GM21825 (cell line): ENCODE measurements at regions not wholly inside any gene's neighbourhood (a gene's known extent, or its start where the extent isn't known, plus 50 kb on each side); places are given as distances from the start of the nearest gene placed in this dataset.

ENCODE experiments used
- ATAC-seq: cut with Tn5 transposase; IDR thresholded peaks from one replicate; pipeline ENCODE4 v1.9.1; 2021; ENCODE audit warnings: mild to moderate bottlenecking, moderate library complexity; ENCODE audit not compliant: unreplicated experiment

DNA sequence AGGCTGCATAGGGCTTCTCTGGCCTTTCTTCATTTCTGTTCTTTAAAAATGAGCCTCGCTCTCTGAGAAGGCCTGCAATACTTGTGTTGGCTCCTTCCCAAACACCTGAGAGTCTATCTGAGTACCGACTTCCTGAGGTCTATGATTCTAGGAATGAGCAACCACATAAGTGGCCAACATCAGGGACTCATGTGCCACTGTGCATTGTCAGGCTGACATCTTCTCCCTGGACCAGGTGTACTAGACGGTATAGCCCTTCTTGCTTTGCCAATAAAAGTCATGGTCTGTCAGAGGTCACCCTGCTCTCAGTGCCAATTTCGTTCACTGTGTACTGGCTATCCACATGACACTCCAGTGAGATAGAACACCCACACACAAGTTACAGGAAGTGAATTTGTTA, 67.4 kb upstream of the EPHA5 start:
- ATAC-seq: no peak

DNA sequence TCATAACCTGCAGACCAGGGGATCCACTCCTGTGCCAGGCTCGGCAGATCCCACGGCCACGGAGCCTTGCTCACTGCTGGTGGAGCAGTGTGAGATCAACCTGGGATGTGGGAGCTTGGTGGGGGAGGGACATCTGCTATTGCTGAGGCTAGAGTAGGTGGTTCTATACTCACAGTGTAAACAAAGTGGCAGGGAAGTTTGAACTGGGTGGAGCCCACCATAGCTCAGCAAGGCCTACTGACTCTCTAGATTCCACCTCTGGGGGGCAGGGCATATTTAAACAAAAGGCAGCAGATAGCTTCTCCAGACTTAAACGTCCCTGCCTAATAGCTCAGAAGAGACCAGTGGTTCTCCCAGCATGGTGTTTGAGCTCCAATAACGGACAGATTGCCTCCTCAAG, 54.7 kb upstream of the EPHA5 start:
- no peak for ATAC-seq
